ENCODE measurements at regions not wholly inside any gene's neighbourhood (a gene's known extent, or its start where the extent isn't known, plus 50 kb on each side); places are given as distances from the start of the nearest gene placed in this dataset.

DNA sequence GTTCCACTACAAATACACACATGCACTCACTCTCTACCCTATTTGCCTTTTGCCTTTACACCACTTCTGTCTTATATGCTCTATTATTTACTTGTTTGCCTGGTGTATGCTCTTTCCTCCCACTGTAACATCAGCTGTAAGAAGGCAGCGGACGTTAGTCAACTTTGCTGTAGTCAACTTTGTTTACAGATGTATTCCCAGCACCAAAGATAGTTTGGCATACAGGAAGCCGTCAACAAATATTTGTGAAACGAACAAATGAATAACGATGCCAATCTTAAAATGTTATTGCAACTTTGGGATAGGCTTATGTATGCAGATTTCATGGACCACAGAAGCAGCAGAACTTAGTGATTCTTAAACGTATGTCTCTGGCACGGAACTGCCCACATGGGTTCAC lies 138.3 kb upstream of the GALNT2 start:
- TF ChIP-seq YY1 (IDR thresholded peaks at IDR 0.05; ENCODE audit: insufficient read depth, insufficient read length) = no peak
- TF ChIP-seq SUZ12 (IDR thresholded peaks at IDR 0.05; ENCODE audit: extremely low read depth, insufficient read depth, insufficient read length) = no peak

Data from NT2/D1 (cell line).